ENCODE measurements at regions not wholly inside any gene's neighbourhood (a gene's known extent, or its start where the extent isn't known, plus 50 kb on each side); places are given as distances from the start of the nearest gene placed in this dataset.

GRCh38 chr4:176492646-176493302 lies 173.0 kb downstream of the SPCS3 start:
- no CpG with 5 or more reads among the region's 2 CpGs for WGBS (ENCODE audit: insufficient coverage)
- Histone ChIP-seq H3K27ac (ENCODE audit: low read depth, low read length) (no peak overlapping the region), H3K4me3 (ENCODE audit: low read depth, low read length) (no peak overlapping the region), H3K36me3 (ENCODE audit: control insufficient read depth, insufficient read depth, low read length) (no peaks in the 10 kb centered on the region), H3K9me3 (ENCODE audit: control insufficient read depth, insufficient read depth, low read length) (peaks cover 3% of the 10 kb centered on the region), H3K4me1 (ENCODE audit: control insufficient read depth, insufficient read depth, low read length) (no peaks in the 10 kb centered on the region), H3K27me3 (ENCODE audit: control insufficient read depth, insufficient read depth, low read length) (no peaks in the 10 kb centered on the region)
- DNase-seq (ENCODE audit: low read depth in 4 of 6, low spot score in 6 of 6): no peak

- no peaks in the 10 kb centered on the region for H3K27me3 ChIP-seq (ENCODE audit: control insufficient read depth, insufficient read depth, low read length)
- H3K27ac ChIP-seq (ENCODE audit: low read depth, low read length): no peak overlapping the region
- no peak for DNase-seq (ENCODE audit: low read depth in 4 of 6, low spot score in 6 of 6)
- H3K9me3 ChIP-seq (ENCODE audit: control insufficient read depth, insufficient read depth, low read length): no peaks in the 10 kb centered on the region
- H3K36me3 ChIP-seq (ENCODE audit: control insufficient read depth, insufficient read depth, low read length): no peaks in the 10 kb centered on the region
- WGBS (ENCODE audit: insufficient coverage): 83% methylated on average over 2 of the region's 4 CpGs
- H3K4me3 ChIP-seq (ENCODE audit: low read depth, low read length): no peak overlapping the region
- no peaks in the 10 kb centered on the region for H3K4me1 ChIP-seq (ENCODE audit: control insufficient read depth, insufficient read depth, low read length)
Observed at GRCh38 chr4:176498617-176499256, 179.0 kb downstream of the SPCS3 start.

GRCh38 chr4:176499518-176499917 lies 179.8 kb downstream of the SPCS3 start:
- DNase-seq (ENCODE audit: low read depth in 4 of 6, low spot score in 6 of 6): no peak
- Histone ChIP-seq H3K4me1 (ENCODE audit: control insufficient read depth, insufficient read depth, low read length) (no peaks in the 10 kb centered on the region), H3K4me3 (ENCODE audit: low read depth, low read length) (no peak overlapping the region)

GRCh38 chr4:176500894-176501293 lies 181.1 kb downstream of the SPCS3 start:
- DNase-seq (ENCODE audit: low read depth in 4 of 6, low spot score in 6 of 6): peak in 1 of 6 donors; percentile 11
- no peak overlapping the region for H3K27ac ChIP-seq (ENCODE audit: low read depth, low read length)
- H3K27me3 ChIP-seq (ENCODE audit: control insufficient read depth, insufficient read depth, low read length): no peaks in the 10 kb centered on the region
- no peaks in the 10 kb centered on the region for H3K9me3 ChIP-seq (ENCODE audit: control insufficient read depth, insufficient read depth, low read length)
- H3K4me3 ChIP-seq (ENCODE audit: low read depth, low read length): no peak overlapping the region
- no CpG with 5 or more reads among the region's 1 CpG for WGBS (ENCODE audit: insufficient coverage)
- no peaks in the 10 kb centered on the region for H3K4me1 ChIP-seq (ENCODE audit: control insufficient read depth, insufficient read depth, low read length)
- H3K36me3 ChIP-seq (ENCODE audit: control insufficient read depth, insufficient read depth, low read length): no peaks in the 10 kb centered on the region

More at GRCh38 chr4:176499518-176499917, 179.8 kb downstream of the SPCS3 start:
- no peak overlapping the region for H3K27ac ChIP-seq (ENCODE audit: low read depth, low read length)
- WGBS (ENCODE audit: insufficient coverage): no CpG with 5 or more reads among the region's 2 CpGs
- no peaks in the 10 kb centered on the region for H3K9me3 ChIP-seq (ENCODE audit: control insufficient read depth, insufficient read depth, low read length)
- H3K36me3 ChIP-seq (ENCODE audit: control insufficient read depth, insufficient read depth, low read length): no peaks in the 10 kb centered on the region
- H3K27me3 ChIP-seq (ENCODE audit: control insufficient read depth, insufficient read depth, low read length): no peaks in the 10 kb centered on the region

- no peaks in the 10 kb centered on the region for H3K27me3 ChIP-seq (ENCODE audit: control insufficient read depth, insufficient read depth, low read length)
- no peak overlapping the region for H3K27ac ChIP-seq (ENCODE audit: low read depth, low read length)
- H3K9me3 ChIP-seq (ENCODE audit: control insufficient read depth, insufficient read depth, low read length): no peaks in the 10 kb centered on the region
- H3K36me3 ChIP-seq (ENCODE audit: control insufficient read depth, insufficient read depth, low read length): no peaks in the 10 kb centered on the region
- DNase-seq (ENCODE audit: low read depth in 4 of 6, low spot score in 6 of 6): no peak
- no peak overlapping the region for H3K4me3 ChIP-seq (ENCODE audit: low read depth, low read length)
- WGBS (ENCODE audit: insufficient coverage): 75% methylated on average over 2 of the region's 2 CpGs
- no peaks in the 10 kb centered on the region for H3K4me1 ChIP-seq (ENCODE audit: control insufficient read depth, insufficient read depth, low read length)
Observed at GRCh38 chr4:176504118-176504517, 184.4 kb downstream of the SPCS3 start.

- WGBS (ENCODE audit: insufficient coverage): 87% methylated on average over 7 of the region's 8 CpGs
- Histone ChIP-seq H3K27ac (ENCODE audit: low read depth, low read length) (no peak overlapping the region), H3K4me1 (ENCODE audit: control insufficient read depth, insufficient read depth, low read length) (no peaks in the 10 kb centered on the region), H3K27me3 (ENCODE audit: control insufficient read depth, insufficient read depth, low read length) (no peaks in the 10 kb centered on the region), H3K9me3 (ENCODE audit: control insufficient read depth, insufficient read depth, low read length) (no peaks in the 10 kb centered on the region), H3K4me3 (ENCODE audit: low read depth, low read length) (no peak overlapping the region), H3K36me3 (ENCODE audit: control insufficient read depth, insufficient read depth, low read length) (no peaks in the 10 kb centered on the region)
- no peak for DNase-seq (ENCODE audit: low read depth in 4 of 6, low spot score in 6 of 6)
Observed at GRCh38 chr4:176507845-176508533, 188.2 kb downstream of the SPCS3 start.

GRCh38 chr4:176508780-176509331 lies 189.1 kb downstream of the SPCS3 start:
- Histone ChIP-seq H3K9me3 (ENCODE audit: control insufficient read depth, insufficient read depth, low read length) (no peaks in the 10 kb centered on the region), H3K4me1 (ENCODE audit: control insufficient read depth, insufficient read depth, low read length) (no peaks in the 10 kb centered on the region), H3K27ac (ENCODE audit: low read depth, low read length) (no peak overlapping the region), H3K36me3 (ENCODE audit: control insufficient read depth, insufficient read depth, low read length) (no peaks in the 10 kb centered on the region), H3K4me3 (ENCODE audit: low read depth, low read length) (no peak overlapping the region), H3K27me3 (ENCODE audit: control insufficient read depth, insufficient read depth, low read length) (no peaks in the 10 kb centered on the region)
- DNase-seq (ENCODE audit: low read depth in 4 of 6, low spot score in 6 of 6): no peak
- 40% methylated on average over 1 of the region's 4 CpGs for WGBS (ENCODE audit: insufficient coverage)

- DNase-seq (ENCODE audit: low read depth in 4 of 6, low spot score in 6 of 6): no peak
- Histone ChIP-seq H3K4me1 (ENCODE audit: control insufficient read depth, insufficient read depth, low read length) (no peaks in the 10 kb centered on the region), H3K4me3 (ENCODE audit: low read depth, low read length) (no peak overlapping the region), H3K9me3 (ENCODE audit: control insufficient read depth, insufficient read depth, low read length) (no peaks in the 10 kb centered on the region), H3K27me3 (ENCODE audit: control insufficient read depth, insufficient read depth, low read length) (no peaks in the 10 kb centered on the region), H3K36me3 (ENCODE audit: control insufficient read depth, insufficient read depth, low read length) (no peaks in the 10 kb centered on the region), H3K27ac (ENCODE audit: low read depth, low read length) (no peak overlapping the region)
- no CpG with 5 or more reads among the region's 2 CpGs for WGBS (ENCODE audit: insufficient coverage)
Observed at GRCh38 chr4:176525576-176525975, 205.8 kb downstream of the SPCS3 start.

GRCh38 chr4:176526704-176527103 lies 206.9 kb downstream of the SPCS3 start:
- Histone ChIP-seq H3K9me3 (ENCODE audit: control insufficient read depth, insufficient read depth, low read length) (no peaks in the 10 kb centered on the region), H3K27me3 (ENCODE audit: control insufficient read depth, insufficient read depth, low read length) (no peaks in the 10 kb centered on the region), H3K4me1 (ENCODE audit: control insufficient read depth, insufficient read depth, low read length) (no peaks in the 10 kb centered on the region), H3K36me3 (ENCODE audit: control insufficient read depth, insufficient read depth, low read length) (no peaks in the 10 kb centered on the region), H3K4me3 (ENCODE audit: low read depth, low read length) (no peak overlapping the region), H3K27ac (ENCODE audit: low read depth, low read length) (no peak overlapping the region)
- WGBS (ENCODE audit: insufficient coverage): 60% methylated on average over 1 of the region's 5 CpGs
- DNase-seq (ENCODE audit: low read depth in 4 of 6, low spot score in 6 of 6): no peak

Measured in spinal cord (tissue), 9 donors.